HG03139 (cell line): ENCODE measurements at regions not wholly inside any gene's neighbourhood (a gene's known extent, or its start where the extent isn't known, plus 50 kb on each side); places are given as distances from the start of the nearest gene placed in this dataset.
A peak's percentile ranks its signal among the peaks of the same experiment; 100 is the strongest.

Experiments used
- ATAC-seq: cut with Tn5 transposase; IDR thresholded peaks from one replicate; pipeline ENCODE4 v1.9.1; 2021; ENCODE audit not compliant: unreplicated experiment

DNA sequence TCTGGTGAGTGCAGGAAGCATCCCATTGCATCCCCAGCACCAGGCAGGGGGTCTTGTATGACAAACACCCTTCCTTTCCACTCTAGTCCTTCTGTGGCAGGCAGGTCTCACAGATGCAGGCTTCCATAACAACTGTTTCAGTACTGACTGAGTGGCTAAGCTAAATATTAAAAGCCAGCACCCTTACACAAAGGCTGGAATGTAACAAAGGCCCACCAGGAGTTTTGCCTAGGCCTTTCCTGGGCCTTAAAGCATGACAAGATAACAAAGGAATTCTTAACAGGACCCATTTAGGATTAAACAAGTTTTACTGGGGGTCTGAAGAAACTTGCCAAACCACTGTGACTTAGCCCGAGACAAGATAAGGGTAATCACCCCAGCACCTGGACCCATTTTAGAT, 228.9 kb upstream of the RPL38 start:
- ATAC-seq, result no peak

DNA sequence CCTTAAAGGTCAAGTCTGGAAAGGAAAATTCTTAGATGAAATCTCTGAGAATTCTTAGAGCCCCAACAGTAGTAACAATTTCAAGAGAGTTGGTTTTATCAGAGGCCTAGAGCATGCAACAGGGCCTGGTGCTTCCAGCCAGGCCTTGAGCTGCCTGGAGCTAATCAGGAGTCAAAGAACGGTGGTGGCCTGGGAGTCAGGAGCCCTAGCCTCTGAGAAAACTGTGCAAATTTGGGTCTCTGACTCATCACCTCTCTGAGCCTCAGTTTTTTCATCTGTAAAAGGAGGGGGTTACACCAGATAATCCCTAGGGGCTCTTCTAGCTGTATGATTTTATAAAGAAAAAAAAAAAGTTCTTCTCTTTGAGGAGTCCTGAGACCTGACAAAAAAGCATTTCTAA, 227.3 kb upstream of the RPL38 start:
- ATAC-seq, result no peak

DNA sequence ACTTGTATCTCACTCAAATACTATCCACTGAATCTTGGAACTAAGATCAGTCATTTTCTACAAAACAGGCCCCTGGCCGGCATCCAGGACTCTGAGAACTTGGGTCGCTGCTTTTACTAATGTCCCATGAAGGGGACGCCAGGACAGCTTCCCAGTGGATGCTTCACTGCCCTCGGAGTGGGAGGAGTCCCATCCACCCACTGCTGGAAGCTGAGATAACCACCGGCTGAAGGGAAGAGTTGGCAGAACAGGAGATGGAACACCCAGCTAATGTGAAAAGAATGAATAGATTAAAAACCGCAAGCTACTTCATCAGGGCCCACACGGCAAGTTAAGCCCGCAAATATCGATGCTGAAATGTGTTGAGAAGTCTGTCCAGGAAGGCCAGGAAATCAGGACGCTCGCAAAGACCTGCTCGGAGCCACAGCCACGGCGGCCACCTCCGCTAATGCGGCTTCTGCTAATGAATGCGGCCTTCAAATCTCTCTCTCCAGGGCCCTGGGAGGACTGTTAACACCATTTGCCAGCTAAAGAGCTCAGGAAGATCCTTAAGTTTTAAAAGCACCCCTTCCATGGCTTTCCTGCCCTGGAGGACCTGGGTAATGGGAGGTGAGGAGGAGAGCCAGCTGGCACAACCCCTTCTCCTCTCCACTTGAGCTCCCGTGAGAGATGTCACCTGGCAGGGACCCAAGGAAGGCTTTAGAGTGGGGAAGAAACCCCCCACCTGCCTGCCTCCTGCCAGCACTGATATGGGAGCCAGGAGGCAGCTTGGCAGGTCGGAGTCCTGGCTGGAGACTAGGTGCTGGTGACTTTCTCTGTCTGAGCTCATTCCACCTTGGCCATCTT, 226.6 kb upstream of the RPL38 start:
- ATAC-seq, result no peak

DNA sequence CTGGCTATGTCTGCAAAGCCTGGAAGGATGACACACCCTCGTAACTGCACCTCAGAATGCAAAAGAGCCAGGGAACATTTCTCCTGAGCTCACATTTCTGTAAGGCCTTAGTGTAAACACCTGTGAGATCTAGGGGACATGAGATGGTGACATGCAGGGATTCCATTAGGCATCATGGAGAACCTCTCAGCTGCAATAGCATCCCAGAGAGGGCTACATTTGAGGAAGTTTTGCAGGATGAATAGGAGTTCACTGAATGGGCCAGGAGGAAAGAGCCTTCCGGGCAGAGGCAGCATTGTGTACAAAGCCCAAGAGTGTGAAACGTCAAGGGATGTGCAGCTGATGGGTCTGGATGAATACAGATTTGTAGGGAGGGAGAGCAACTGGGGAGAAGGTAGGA, 223.0 kb upstream of the RPL38 start:
- no peak for ATAC-seq

DNA sequence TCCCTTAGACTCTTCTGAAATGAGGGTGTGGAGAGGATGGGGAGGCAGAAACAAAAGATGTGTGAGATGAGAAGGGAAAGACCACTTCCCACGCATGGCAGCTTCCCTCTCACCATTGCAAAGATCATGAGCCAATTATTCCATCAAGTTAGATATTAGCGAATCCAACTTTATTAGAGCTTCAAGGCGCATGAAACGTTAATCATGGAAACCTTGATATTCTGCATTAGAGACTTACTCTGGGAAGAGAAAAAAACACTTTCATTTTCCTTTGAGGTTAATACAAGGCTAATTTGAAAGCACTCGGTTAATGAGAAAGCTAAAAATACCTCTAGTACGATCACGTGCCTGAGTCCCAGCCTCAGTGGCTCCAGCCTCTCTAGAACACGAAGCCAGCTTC, 220.6 kb upstream of the RPL38 start:
- ATAC-seq, result no peak

DNA sequence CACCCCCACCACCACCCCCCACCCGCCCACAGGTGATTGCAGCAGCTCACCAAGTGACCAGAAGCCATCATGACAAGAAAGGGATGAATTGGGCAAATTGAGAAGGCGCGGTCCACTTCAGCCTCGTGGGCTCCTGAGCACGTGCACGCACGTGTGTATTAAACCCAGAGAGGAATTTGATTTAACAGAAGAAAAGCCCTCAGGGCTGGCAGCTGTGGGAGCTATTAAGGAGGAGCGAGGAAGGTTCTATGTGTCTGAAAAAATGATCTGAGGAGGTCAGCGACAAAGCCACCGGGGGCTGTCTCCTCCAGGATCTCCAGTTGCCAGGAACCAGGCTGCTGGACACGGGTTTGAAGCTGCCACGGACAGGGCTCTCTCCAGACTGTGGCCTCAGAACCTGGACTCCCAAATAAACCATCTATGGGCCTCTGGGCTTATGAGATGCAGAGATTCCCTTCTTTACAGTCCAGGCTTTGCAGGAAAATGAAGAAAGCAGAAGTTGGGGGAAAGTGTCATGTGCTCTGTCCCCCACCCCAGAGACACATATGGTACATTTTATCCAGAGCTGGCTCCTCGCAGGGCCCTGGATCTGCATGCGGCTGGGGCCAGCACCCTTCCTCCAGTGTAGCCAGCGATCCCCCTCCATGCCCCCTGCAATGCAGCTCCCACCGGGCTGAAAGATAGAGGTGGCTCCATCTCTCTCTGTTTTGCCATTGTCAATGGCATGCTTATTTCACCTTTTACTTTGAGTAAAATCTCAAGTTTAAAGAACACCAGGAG, 219.7 kb upstream of the RPL38 start:
- ATAC-seq, result no peak

DNA sequence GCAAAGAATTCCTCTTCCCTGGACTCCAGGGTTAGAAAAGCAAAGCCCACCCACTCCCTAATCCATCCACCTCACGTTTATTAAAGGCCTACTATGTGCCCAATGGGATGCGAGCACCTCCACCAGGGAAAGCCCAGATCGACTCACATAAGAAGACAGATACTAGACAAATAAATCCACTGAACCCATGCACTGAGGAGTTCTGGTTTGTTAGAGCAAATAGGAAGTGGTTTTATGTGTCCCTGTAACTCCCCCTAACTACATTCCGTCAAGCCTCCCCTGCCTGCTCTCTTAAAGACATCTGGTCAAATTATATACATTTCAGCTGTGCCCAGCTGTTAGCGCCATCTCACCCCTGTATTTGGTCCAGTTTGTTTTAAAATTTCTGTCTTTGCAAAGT, 218.5 kb upstream of the RPL38 start:
- no peak for ATAC-seq

DNA sequence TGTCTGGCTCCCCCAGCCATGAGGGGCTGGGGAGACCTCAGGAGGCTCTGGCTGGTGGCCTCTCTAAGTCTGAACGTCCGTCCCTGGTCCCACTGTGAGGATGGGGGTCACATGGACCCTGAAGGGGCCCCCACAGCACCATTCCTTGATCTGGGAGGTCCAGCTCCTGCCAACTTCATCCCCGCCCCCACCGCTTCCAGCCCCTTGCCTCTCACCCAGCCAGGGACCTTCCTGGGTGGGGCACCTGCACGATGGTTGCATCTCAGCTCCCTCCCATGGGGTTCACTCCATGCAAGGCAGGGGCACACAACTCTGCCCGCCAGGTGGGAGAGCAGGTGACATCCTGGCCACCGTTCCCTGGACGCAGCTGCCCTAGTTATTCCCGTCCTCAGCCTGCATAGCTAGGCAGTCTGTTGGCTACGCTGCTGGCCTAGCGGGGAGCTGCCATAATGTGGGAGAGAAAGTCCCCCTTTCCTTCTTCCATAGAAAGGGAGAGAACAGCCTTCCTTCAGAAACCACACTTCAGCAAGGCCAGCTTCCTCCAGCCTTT, 217.9 kb upstream of the RPL38 start:
- no peak for ATAC-seq

DNA sequence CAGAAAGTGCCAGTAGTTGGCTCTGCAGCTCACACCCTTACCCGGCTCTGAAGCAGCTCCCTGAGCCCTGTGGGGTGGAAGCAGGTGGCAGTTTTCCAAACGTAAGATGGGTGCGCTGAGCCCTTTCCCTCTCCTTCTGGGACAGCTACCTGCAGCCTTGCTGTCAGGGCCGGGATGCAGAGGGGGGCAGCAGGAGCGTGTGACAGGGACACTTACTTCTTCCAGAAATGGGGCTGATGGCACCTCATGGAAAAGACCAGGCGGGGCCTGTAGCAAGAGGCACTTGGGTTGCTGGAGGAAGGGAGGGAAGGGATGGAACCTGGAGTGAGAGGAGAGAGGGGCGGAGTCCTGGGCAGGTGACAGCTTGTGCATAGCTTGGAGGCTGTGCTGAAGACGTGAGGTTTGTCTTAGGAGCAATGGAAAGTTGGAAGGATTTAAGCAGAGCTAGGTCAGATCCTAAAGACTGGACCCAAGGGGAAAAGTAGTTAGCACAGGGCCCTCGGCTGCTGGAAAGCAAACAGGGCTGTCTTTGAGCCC, 216.8 kb upstream of the RPL38 start:
- no peak for ATAC-seq

DNA sequence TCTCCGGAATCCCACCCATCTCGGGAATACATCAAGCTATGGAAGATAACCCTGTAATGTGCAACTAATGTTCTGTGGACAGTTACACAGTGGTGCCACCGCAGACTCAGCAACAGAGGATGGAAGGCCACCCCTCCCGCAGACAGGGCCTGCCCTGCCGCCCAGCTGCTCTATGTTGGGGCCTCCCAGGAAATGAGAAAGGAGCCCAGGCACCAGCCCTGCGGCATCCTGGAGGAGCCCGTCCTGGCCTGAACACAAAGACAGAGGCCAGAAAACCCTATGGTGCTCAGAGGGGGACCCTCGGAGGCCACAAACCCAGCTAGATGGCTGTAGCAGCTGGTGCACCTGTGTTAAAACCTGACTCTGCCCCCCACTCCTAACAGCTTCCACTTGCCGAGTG, 216.1 kb upstream of the RPL38 start:
- no peak for ATAC-seq

DNA sequence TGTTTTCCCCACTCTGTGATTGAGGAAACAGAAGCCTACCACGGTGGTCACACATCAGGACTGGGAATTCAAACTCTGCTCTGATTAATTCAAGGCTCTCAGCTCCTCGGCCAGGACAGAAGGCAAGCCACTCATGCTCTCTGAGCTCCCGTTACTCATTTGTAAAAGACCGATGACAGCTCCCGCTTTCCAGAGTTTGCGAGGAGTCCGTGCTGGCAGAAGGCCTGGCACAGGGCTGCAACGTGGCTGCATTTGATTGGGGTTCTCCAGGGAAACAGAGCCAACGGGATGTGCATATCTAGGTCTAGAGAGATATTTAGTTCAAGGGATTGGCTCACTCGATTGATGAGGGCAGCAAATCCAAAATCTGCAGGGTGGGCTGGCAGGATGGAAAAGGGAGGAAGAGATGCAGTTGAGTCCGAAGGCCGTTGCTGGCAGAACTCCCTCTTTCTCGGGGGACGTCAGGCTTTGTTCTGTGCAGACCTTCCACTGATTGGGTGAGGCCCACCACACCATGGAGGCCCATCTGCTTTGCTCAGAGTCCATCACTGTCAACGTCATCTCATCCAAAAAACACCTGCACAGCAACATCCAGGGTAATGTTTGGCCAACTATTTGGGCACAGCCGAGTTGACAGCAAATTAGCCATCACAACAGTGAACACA, 215.5 kb upstream of the RPL38 start:
- ATAC-seq, result no peak

DNA sequence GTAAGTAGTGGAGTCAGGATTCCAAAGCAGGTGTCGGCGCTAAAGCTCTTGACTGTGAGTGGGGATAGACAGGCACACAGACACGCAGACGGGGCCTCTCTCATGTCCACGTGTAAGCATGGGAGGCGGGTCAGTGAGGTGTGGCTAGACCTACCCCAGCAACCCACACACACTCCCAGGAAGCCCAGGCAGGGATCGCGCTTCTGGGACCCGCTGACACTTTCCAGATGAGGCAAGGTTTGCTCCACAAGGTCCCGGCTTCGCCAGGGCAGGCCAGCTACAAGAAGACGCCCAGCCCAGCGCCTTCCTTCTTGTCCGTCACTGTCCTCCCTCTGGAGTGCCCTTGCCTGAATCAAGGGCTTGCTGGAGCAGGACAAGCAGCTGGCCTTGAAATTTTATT, 213.8 kb upstream of the RPL38 start:
- no peak for ATAC-seq

DNA sequence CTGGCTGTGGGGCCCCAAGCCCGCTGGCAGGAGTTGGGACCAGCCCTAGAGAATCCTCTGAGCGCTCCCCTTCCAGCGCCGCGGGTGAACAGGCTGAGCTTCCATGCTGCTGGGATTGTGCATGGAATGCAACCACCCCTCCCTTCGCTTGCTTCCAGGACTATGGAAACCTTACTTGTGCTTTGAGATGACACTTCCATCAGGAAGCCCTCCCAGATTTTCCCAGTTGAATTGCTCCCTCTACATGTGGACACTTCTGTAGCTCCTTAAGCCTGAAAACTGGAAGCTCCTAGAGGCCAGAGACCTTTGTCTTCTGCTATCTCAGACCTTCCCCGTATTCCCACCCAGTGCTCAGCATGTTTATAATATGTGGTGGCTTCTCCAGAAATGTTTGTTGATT, 213.2 kb upstream of the RPL38 start:
- ATAC-seq, result no peak

DNA sequence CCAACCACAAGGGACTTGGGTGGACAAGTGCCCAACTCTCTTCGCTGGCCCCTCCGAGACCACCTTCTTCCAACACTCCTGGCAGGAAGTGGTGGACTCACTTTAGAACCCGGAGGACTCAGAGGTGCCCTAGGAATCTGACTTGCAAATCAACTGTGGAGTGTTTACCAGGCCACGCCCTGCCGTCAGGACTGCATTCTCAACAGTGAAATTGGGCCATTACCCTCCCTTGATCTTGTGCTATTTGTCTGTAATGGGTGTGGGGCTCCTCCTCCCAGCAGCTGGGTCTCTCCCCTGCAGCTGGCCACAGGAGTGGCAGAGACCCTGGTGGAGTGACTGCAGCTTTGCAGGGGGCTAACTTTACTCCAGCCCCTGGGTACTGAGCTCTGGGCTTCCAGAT, 212.2 kb upstream of the RPL38 start:
- ATAC-seq, result no peak

DNA sequence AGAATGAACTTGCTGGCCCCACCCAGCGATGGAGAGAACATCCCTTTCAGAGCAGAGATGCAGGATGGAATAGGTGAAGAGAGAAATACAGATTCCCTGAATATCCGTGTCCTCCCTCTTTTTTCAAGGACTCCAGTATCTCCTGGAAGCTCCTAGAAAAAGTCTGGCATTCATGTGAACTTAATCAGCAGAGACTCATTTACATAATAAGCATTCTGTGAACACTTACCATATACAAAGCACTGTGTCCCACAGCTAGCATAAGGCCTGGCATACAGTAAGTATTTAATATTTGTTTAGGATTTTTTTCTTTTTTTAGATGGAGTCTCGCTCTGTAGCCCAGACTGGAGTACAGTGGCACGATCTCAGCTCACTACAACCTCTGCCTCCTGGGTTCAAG, 208.5 kb upstream of the RPL38 start:
- no peak for ATAC-seq

DNA sequence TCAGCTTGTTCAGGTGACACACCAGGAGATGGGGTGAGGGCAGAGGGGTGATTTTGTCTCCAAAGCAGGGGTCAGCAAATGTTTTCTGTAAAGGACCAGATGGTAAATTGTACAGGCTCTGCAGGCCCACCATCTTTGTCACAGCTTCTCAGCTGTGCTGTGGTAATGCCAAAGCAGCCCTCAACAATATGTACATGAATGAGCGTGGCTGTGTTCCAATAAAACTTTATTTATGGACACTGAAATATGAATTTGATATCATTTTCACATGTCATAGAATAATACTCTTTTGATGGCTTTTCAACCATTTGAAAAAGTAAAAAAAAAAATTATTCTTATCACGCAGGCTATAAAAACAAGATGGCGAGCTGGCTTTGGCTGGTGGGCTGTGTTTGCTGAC, 206.4 kb upstream of the RPL38 start:
- no peak for ATAC-seq

DNA sequence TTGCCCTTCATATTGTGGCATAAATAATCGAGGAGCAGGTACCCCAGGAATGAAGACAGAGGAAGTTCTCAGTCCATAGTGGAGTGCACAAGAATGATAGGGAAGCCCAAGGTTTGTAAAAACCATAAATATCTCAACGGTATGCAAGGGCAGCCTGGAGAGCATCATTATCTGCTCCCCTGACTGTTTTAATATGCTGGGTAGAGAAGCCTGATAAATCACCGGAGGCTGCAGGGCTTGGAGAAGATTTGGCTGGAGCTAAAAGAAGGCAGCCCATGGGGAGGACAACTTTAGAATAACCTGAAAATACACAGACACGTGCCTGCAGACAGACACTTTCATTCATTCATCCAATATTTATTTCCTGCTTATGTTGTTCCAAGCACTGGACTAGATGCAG, 205.2 kb upstream of the RPL38 start:
- no peak for ATAC-seq

DNA sequence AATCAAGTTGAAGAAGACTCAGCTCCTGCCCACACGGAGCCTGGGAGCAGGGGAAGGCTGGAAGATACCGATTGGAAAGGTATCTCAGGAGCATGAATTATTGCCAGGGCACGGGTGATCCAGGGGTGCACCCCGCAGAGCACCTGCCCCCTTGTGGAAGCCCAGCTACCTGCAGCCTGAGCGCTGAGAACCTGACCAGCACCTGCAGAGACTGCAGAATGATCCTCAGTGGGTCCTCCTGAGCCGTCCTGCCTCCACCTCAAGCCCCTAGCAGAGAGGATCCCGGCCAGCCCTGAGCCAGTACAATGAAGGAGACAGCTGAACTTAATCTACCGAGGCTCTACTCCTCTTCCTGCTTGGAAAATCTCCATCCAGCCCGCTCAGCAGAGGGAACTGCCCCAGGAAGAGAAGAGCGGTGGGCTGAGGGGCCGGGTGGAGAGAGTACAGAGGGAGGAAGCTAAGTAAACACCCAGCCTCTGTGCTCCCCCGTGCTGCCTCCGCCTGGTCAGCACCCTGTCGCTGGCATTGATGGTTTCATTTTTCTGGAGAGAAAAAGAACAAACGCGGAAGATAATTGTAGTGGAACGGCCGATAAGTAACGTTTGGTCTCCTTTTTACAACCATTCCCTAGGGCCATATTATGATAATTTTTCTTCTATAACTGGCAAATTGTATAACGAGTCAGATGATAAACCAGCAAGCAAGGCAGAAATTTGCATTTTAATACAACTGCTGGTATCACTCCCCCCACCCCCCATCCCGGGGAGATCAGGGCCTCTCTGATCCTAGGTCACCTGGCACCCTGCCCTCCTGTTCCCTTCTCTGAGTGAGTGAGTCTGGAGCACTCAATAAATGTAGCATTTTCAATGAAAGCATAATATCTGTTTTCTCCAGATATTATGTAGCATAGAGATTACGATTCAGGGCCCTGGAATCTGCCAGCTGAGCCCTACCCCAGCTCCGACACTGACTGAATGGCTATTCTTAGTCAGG, 204.5 kb upstream of the RPL38 start:
- peak; percentile 68 for ATAC-seq

DNA sequence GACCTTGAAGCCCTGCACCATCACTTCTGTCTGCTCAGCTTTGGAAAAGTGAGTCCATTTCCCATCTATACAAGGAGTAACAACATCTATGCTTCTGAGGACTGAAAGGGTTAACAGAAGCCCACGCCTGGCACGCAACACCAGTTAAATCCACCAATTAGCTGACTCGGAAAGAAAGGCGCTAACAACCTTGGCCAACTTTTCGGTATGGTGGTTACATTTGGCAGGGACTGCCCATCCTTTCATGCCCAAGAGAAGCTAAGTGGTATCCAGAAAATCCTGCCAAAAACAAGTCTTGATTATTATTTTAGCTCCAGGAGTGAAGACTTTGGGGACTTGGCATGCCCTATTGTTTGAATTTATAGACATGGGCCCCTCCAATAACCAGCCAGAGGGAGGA, 202.3 kb upstream of the RPL38 start:
- ATAC-seq, result no peak

DNA sequence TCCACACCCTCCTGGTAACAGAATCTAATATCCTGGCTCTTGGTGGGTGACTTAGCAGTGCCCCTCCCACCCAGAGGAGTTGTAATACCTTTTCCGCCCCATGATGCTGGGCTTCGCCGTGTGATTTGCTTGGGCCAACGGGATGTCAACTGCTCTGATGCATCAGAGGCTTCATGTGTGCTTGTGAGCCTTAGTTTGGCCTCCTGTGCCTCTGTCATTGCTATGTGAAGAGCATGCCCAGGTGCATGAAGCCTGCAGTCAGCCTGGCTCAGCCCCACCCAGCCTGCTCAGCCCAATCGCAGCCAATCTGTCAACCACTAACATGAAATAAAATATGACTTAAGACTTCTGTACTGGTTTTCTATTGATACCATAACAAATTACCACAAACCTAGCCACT, 201.2 kb upstream of the RPL38 start:
- no peak for ATAC-seq
